Esophagus muscularis mucosa (tissue), 3 donors: ENCODE measurements at regions not wholly inside any gene's neighbourhood (a gene's known extent, or its start where the extent isn't known, plus 50 kb on each side); places are given as distances from the start of the nearest gene placed in this dataset.

ENCODE experiments used
- EP300 ChIP-seq: sonication (generic); formaldehyde crosslinking; IDR thresholded peaks from one replicate; pipeline ENCODE4 v1.6.1; 2017; ENCODE audit warnings: antibody characterized with exemption
- TF ChIP-seq, protein P1 (sequence below), 3 experiments: fragments of 200-600 bp in 2 of 3; fragments of 450-650 bp in 1 of 3; sonication (generic) in 2 of 3; IDR thresholded peaks; one replicate each; pipeline ENCODE4 v1.5.1; 2017 to 2019; ENCODE audit warnings: antibody characterized with exemption in 3 of 3, mild to moderate bottlenecking in 2 of 3, moderate library complexity in 1 of 3

- TF ChIP-seq EP300, result no peak
- TF ChIP-seq, protein P1, sequence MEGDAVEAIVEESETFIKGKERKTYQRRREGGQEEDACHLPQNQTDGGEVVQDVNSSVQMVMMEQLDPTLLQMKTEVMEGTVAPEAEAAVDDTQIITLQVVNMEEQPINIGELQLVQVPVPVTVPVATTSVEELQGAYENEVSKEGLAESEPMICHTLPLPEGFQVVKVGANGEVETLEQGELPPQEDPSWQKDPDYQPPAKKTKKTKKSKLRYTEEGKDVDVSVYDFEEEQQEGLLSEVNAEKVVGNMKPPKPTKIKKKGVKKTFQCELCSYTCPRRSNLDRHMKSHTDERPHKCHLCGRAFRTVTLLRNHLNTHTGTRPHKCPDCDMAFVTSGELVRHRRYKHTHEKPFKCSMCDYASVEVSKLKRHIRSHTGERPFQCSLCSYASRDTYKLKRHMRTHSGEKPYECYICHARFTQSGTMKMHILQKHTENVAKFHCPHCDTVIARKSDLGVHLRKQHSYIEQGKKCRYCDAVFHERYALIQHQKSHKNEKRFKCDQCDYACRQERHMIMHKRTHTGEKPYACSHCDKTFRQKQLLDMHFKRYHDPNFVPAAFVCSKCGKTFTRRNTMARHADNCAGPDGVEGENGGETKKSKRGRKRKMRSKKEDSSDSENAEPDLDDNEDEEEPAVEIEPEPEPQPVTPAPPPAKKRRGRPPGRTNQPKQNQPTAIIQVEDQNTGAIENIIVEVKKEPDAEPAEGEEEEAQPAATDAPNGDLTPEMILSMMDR (IDR thresholded peaks at IDR 0.05), result no peak
Observed at GRCh38 chr2:125108251-125108650, 1083.2 kb downstream of the CNTNAP5 start.
